Activated CD4-positive, alpha-beta T cell treated with anti-CD3 and anti-CD28 coated beads, Interleukin-2, amount 50 U/mL, for 1 hour (primary cell): ENCODE measurements at regions not wholly inside any gene's neighbourhood (a gene's known extent, or its start where the extent isn't known, plus 50 kb on each side); places are given as distances from the start of the nearest gene placed in this dataset.

Experiments used
- DNase-seq: peaks from one replicate; pipeline ENCODE4 v3.0.0-alpha.2; 2020

- DNase-seq = no peak
These were observed 107.5 kb downstream of the CYSLTR2 start for GRCh38 chr13:48761256-48761655.

- DNase-seq = peak; percentile 80
These were observed 115.5 kb downstream of the CYSLTR2 start for GRCh38 chr13:48769107-48769704.

GRCh38 chr13:48770372-48770771, 116.6 kb downstream of the CYSLTR2 start:
- no peak for DNase-seq

- DNase-seq = no peak
These were observed 119.2 kb downstream of the CYSLTR2 start for GRCh38 chr13:48772908-48773307.

- no peak for DNase-seq
These were observed 120.0 kb downstream of the CYSLTR2 start for GRCh38 chr13:48773531-48774275.

- DNase-seq = no peak
These were observed 121.6 kb downstream of the CYSLTR2 start for GRCh38 chr13:48775285-48775684.

GRCh38 chr13:48775804-48776203, 122.1 kb downstream of the CYSLTR2 start:
- DNase-seq = no peak

GRCh38 chr13:48776401-48776800, 122.7 kb downstream of the CYSLTR2 start:
- DNase-seq = no peak

GRCh38 chr13:48778610-48779009, 124.9 kb downstream of the CYSLTR2 start:
- no peak for DNase-seq

GRCh38 chr13:48780713-48781341, 127.1 kb downstream of the CYSLTR2 start:
- DNase-seq = no peak

- no peak for DNase-seq
These were observed 128.7 kb downstream of the CYSLTR2 start for GRCh38 chr13:48782429-48782840.

GRCh38 chr13:48783181-48783630, 129.5 kb downstream of the CYSLTR2 start:
- no peak for DNase-seq

- DNase-seq = no peak
These were observed 130.0 kb downstream of the CYSLTR2 start for GRCh38 chr13:48783695-48784230.

GRCh38 chr13:48784916-48785548, 131.3 kb downstream of the CYSLTR2 start:
- no peak for DNase-seq

GRCh38 chr13:48790199-48790598, 136.5 kb downstream of the CYSLTR2 start:
- no peak for DNase-seq

GRCh38 chr13:48790966-48791365, 137.2 kb downstream of the CYSLTR2 start:
- DNase-seq = no peak

GRCh38 chr13:48797127-48797526, 143.4 kb downstream of the CYSLTR2 start:
- DNase-seq = no peak

GRCh38 chr13:48797761-48798160, 144.0 kb downstream of the CYSLTR2 start:
- DNase-seq = no peak

- no peak for DNase-seq
These were observed 144.5 kb downstream of the CYSLTR2 start for GRCh38 chr13:48798180-48798579.

- DNase-seq = no peak
These were observed 147.5 kb downstream of the CYSLTR2 start for GRCh38 chr13:48801255-48801654.

- no peak for DNase-seq
These were observed 151.3 kb downstream of the CYSLTR2 start for GRCh38 chr13:48804821-48805601.

GRCh38 chr13:48806522-48806921, 152.8 kb downstream of the CYSLTR2 start:
- DNase-seq = no peak

- DNase-seq = no peak
These were observed 155.0 kb downstream of the CYSLTR2 start for GRCh38 chr13:48808683-48809082.
